Fibroblast of mammary gland (primary cell): ENCODE measurements at regions not wholly inside any gene's neighbourhood (a gene's known extent, or its start where the extent isn't known, plus 50 kb on each side); places are given as distances from the start of the nearest gene placed in this dataset.

Experiments
- DNase-seq: peaks from one replicate; pipeline ENCODE4 v3.0.0-alpha.2; 2010; ENCODE audit warnings: low read depth
- H3K4me3 ChIP-seq: 2 replicates; pipeline ENCODE4 v1.5.1; 2011; ENCODE audit warnings: low read depth, mild to moderate bottlenecking, low read length, moderate library complexity; ENCODE audit not compliant: control insufficient read depth
- CTCF ChIP-seq: conservative IDR thresholded peaks from 2 replicates; pipeline ENCODE4 v1.5.1; 2011; ENCODE audit warnings: low read depth, low read length, inconsistent platforms; ENCODE audit not compliant: control insufficient read depth, insufficient read depth

GRCh38 chr12:127189992-127190391, 1077.0 kb upstream of the TMEM132C start:
- no peak for TF ChIP-seq CTCF
- DNase-seq: no peak
- no peak overlapping the region for H3K4me3 ChIP-seq

- peak; percentile 93 for DNase-seq
- no peak for TF ChIP-seq CTCF
- H3K4me3 ChIP-seq: no peak overlapping the region
These were observed 1075.8 kb upstream of the TMEM132C start for GRCh38 chr12:127191129-127191528.

GRCh38 chr12:127192391-127192790, 1074.6 kb upstream of the TMEM132C start:
- no peak overlapping the region for H3K4me3 ChIP-seq
- no peak for DNase-seq
- no peak for TF ChIP-seq CTCF

GRCh38 chr12:127193341-127193740, 1073.6 kb upstream of the TMEM132C start:
- TF ChIP-seq CTCF: no peak
- DNase-seq: no peak
- no peak overlapping the region for H3K4me3 ChIP-seq

- DNase-seq: no peak
- H3K4me3 ChIP-seq: no peak overlapping the region
- no peak for TF ChIP-seq CTCF
These were observed 1072.8 kb upstream of the TMEM132C start for GRCh38 chr12:127194176-127194575.

GRCh38 chr12:127205781-127206555, 1061.0 kb upstream of the TMEM132C start:
- DNase-seq: no peak
- no peak for TF ChIP-seq CTCF
- H3K4me3 ChIP-seq: no peak overlapping the region
